GM20431 (cell line): ENCODE measurements at regions not wholly inside any gene's neighbourhood (a gene's known extent, or its start where the extent isn't known, plus 50 kb on each side); places are given as distances from the start of the nearest gene placed in this dataset.
"Not testable (repeated sequence)": the region's sequence is repeated elsewhere in the genome, so short reads cannot be mapped to it uniquely, and the experiment has no call there.

Source experiments
- in situ Hi-C: fragments of 300-500 bp; cut with MseI, MboI; formaldehyde crosslinking; loops from one replicate; pipeline ENCODE4 v1.15.0; 2020; ENCODE audit warnings: low sequenced_read_pairs; ENCODE audit not compliant: unreplicated experiment

DNA sequence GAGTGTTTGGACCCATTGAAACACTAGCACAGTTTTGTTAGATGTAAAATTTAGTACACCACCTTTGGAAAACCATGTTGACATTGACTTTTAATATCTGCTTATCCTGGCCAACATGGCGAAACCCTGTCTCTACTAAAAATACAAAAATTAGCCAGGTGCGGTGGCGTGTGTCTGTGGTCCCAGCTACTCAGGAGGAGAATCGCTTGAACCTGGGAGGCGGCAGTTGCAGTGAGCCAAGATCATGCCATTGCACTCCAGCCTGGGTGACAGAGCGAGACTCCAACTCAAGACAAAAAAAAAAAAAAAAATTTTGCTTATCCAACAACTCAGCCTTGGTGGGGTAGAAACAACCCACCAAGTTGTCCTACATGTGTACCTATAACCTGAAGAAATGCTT lies 454.2 kb downstream of the EFNB2 start:
- in situ Hi-C loops: not testable (repeated sequence)

DNA sequence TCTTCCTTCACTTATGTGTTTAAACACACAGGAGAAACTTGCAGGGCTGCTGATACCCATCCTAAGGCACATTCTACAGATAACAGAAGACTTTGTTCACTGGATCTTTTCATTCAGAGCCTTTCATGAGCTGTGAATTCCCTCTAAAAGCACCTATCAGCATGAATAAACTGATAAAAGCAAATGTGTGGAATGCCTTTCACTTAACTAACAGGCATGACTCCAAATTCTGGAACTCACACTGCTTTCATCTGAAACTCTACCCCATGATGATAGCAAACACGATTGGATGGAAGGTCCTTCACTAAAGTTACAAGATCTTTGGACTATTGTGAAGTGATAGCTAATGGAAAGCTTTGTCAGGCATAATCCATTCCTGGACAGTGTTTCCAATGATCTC lies 457.3 kb downstream of the EFNB2 start:
- in situ Hi-C loops: no loop called here

DNA sequence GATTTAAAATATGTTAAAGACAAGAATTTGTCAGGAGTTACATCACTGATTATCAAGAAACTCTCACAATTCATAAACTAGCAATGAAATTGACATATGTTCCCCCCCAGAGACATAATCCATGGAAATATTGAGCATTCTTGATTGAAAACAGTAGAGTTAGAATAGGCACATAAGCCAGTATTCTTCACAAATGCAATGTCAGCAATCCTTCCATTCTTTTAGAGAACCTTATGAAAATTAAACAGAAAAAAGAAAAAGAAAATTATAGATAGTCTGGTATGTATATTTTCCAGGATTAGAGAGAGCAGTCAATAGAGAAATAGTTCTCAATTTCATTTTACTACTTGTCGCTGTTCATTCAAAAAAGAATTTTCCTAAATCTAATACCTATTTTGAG lies 458.4 kb downstream of the EFNB2 start:
- in situ Hi-C loops: no loop called here

DNA sequence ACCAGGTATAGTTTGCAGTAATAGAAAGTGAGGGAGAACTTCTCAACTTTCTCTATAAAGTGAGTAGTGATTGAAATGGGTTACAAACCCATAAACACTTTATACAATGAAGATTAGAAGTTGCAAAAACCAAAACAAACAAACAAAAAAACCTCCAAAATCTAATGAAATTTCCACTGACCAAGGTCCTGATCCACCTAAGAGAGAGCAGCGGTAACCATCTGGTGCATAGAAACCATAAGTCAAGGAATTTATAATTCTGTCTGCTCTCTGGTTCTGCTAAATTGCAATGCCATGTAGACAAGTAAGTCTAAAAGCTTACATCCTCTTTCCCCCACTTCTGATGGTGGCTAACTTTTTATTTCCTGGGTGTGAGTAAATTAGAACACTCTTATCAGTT lies 463.4 kb downstream of the EFNB2 start:
- in situ Hi-C loops: no loop called here

DNA sequence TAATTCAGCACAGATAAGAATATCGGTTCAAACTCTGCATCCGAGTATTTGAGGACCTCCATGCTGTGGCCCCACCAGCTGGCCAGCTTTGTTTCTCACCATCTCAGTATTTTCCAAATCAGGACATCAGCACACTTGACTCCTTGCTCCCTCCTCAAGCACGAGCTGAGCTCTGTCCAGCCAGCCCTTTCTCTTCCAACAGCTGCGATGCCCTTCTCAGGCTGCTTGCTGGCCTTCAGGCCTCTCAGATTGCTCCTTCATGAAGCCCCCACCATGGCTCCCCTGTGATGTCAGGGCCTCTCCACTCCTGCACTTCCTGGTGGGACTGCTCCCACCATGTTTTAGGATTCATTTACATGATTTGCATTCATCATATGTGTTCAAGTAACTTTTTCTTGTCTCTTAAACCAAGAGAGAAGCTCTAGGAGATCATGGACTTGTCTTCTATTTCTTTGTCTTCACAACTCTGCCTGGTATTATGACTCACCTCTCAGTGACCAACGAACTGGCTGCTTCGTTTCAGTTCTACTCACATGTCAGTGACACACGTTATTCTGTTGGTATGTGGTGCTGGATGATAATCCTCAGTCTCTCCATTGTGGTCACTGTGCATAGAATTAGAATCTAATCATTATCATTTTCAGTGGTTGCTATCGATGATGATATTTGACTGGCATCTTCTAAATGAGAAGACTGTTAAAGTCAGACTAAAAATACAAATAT lies 471.7 kb downstream of the EFNB2 start:
- in situ Hi-C loops: no loop called here

DNA sequence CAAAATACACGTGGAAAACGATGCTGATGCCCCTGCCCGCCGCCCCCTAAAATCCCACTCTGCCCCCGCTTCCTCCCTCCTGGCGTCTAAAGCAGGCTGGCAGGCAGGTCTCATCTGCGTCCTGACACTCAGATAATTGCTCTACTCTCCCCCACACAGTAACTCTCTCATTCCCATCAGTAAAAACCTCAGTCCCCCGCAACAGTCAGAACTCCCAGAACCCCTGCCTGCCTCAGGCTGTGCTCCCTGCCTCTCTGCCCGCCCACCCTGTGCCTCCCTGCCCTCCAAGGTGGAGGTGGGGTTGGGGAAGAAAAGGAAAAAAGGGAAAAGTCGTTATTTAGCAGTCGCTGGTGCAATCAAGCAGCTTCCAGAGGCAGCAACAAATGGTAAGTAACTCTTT lies 473.7 kb downstream of the EFNB2 start:
- in situ Hi-C loops: no loop called here

DNA sequence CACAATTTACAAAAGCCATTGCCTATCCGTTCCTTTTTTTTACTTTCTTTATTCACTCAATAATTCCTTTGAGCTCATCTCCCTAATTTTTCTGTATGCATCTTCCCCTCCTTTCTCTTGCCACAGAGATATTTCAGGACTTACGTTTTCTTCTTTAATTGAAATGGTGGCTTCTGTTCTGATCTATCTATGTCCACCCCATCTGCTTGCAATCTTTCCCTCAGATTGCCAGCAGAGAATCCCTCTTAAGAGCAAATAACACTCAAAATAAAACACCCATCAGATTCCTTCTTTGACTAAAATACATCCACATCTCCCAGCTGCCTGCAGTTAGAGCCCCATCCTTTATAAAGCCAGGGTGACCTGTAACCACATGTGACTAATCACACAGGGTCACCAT lies 478.6 kb downstream of the EFNB2 start:
- in situ Hi-C loops: no loop called here

DNA sequence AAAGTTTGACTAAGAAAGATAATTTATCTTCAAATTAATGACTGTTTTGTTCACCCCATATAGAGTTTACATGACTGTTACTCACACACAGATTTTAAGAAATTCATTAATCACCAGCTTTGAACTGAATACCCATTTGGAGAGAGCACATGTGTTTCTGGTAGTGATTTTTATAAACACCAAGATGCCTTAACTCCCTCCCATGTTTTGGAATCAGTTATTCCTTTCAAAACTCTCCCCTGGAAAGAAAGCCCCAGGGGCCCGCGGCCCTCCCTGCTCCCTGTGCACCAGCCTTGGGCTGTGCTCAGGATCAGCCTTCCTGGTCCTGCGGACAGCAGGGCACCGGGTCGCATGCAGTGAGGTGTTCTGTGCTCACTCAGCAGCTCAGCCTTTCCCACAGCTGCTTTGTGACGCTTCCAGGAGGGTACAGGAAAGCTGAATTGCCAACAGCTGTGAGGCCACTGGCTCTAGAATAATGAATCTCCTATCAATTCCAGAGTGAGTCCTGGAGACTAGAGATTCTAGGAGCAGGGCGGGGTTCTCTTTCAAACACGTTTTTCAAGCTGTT lies 483.2 kb downstream of the EFNB2 start:
- in situ Hi-C loops: no loop called here

DNA sequence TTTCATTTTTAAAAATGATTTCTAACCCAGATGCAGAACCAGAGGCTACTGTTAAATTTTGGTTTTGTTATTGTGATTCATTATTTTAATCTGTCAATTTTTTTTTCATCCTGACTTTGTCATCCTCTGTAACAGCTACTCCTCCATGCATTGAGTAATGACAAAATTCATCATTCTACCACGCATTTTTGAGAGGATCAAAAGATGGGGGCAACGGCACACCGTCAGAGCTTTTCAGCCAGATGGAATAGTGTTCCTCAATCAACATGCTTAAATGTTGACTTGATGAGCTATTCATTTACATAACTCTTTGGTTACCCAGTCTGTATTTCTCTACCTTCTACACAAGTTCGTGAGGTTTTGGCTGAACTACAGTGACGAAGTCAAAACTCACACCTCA lies 486.3 kb downstream of the EFNB2 start:
- in situ Hi-C loops: no loop called here

DNA sequence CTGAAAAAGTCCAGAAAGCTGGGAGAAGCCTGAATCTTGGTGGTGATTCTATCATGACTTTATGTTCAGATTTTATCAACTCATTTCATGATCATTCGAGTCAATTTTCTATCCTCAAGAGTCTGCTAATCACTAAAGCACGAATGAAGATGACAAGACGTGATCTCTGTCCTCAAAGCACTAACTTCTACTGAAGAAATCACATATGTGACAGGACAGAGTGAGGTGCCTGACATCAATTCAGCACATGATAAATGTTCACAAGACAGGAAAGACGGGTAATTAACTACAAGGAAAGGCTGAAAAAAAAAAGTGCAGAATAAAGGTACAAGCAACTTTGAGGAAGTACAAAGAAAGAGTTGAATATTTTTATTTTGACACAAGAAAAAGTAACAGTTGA lies 487.1 kb downstream of the EFNB2 start:
- in situ Hi-C loops: no loop called here

DNA sequence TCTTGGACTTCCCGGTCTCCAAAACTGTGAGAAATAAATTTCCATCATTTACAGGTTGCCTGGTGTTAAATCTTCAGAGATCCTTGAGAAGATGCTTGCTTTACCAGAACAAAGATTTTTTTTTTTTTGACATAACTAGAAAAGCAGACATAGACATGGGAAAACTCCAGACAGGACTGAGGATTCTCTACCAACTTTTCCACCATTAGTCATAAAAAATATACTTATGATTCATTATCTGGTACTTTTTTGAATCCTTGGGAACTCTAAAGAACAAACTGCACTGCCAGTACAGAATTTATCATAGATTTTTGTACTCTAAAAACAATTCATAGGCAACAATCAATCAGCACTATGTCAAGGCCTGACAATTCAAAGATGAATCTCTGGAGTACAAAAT lies 487.6 kb downstream of the EFNB2 start:
- in situ Hi-C loops: no loop called here

DNA sequence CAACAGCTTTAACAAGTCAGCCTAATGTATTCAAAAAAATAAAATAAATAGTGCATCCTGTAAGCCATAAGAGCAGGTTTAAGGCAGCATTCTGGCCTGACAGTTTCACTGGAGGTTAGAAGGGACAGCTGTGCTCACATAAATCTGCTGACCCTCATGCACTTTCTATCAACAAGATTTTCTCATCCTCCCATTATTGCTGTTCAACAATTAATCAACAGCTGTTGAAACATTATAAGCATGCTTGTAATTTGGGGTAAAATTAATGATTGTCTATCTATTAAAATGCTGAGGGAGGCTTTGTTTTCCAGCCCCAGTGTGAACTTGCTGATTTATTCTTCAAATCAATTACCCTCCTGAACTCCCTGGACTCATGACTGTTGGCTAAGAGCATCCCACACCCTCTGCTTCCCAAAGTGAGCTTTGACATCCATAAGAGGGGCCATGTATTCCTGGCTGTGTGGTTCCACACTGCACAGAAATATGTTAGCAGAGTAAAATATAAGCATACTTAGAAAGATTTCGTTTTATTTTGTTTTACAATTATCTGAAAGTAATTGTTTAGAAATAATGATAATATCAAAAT lies 492.4 kb downstream of the EFNB2 start:
- in situ Hi-C loops: no loop called here

DNA sequence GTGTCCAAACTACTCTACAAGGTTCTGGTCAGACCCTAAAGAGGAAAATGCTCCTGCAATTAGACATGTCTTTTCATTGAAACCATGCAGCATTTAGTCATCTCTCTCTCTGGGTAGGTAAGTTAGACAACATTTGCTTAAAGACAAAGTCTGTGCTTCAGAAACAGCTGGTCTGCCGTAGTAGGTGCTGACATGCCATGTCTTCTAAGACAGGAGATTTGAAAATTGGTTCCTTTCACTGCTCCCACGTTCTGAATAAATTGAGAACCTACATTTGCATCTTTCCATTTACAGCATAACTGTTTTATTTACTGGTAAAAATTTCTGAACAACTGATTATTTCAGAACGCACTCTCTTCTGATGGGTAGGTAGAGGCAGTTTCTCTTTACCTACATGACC lies 494.0 kb downstream of the EFNB2 start:
- in situ Hi-C loops: no loop called here

DNA sequence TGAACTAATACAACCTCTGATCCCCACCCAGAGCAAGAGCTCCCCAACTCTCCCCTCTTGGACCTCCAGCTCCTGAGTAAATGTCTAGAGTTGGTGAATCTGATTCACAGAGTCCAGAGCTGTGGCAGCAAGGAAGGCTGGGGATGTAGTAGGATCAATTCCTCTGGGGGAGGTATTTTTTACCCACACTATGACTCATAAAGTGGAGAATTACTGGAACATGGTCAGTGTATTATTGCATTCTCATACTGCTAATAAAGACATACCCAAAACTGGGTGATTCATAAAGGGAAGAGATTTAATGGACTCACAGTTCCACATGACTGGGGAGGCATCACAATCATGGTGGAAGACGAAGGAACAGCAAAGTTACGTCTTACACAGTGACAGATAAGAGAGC lies 496.7 kb downstream of the EFNB2 start:
- in situ Hi-C loops: no loop called here

DNA sequence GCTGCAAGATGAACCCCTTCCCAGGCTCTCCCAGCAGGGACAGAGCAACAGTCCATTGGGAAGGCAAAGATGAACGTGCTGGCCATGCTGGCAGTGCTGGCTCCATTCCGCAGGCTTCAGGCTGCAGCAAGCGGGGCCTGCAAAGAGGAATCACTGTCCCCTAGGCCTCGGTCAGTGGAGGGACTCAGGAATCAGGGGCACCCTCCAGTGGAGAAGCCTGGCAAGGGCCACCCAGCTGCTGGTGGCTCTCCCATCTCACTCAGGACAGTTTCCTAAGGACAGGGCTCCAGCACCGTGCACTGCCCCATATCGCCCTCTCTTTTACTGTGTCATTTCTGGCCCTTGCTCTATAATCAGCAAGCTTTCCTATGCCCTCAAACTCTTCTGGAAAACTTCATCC lies 498.6 kb downstream of the EFNB2 start:
- in situ Hi-C loops: no loop called here

DNA sequence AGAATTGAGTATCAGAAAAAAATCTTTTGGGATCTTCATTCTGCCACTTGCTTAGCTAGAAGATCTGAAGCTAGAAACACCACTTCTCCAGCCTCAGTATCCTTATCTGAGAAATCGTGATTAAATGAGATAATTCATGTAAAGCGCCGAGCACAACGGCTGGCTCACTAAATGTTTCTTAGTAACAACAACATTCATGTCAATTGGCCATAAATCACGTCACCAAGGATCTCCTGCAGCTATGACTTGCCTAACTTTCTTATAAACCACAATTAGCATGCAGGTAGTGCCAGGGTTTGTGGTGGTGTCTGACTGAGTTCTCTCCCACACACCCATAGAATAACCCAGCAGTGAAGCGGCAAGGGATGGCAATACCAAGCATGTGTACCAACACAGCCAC lies 501.3 kb downstream of the EFNB2 start:
- in situ Hi-C loops: no loop called here

DNA sequence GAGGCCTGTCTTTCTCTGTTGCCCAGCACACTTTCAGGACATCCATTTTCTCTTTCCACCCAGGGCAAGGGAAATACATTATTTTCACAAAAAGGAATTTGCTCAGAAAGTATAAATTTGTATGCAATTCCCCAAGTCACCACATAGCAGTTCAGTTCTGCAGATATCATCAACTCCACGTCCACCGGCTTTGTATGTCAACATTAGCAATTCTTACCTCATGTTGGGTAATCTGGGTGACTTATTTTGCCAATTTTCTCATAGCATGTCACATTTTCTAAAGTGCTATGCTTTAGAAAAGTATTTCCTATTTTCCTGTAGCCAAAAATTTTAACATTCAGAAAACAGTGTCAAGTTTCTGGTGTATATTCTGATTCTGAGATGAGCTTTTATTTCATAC lies 501.8 kb downstream of the EFNB2 start:
- in situ Hi-C loops: no loop called here

DNA sequence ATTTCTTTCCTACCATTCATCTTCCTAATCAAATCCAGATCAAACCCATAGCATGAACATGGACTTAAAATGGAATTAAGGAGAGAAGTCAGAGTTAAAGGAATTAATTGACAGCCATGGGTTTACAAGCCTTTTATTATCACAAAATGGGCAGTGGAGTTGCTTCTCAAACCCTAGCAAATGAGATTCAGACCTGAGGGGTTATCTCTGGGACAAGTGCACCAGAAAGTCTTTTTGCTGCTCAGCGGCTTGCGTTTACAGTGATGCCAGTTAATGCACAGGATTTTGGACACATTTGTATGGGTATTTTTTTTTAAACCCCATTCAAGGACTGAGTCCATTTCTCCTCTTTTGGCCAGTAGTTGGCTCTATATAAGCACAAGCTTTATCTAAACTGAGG lies 503.0 kb downstream of the EFNB2 start:
- in situ Hi-C loops: no loop called here

DNA sequence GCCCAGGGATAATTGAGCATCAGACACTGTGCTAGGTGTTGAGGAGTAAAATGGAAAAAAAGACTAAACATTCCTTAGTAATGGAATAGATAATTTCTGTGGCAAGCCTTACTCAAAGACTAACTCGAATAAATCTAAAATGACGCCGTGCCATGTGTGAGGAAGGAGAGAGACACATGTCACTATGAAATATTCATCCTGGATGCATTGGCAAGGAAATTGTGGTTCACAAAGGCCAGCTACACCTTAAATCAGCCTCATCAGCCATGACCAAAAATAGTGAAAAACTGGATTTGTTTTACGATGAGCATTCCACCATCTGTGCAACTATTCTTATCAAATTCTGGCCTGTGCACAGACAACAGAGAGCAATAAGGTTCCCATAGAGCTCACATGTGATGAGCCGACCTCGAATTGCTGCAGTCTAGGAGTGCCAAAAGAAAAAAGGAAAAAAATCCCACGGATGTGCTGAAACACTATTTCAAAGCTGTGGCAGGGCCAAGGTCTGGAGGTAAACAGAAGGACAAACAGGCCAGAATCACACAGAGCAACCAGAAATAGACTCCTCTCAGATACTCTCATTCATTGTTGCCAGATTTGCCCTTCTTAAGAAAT lies 505.7 kb downstream of the EFNB2 start:
- in situ Hi-C loops: no loop called here

DNA sequence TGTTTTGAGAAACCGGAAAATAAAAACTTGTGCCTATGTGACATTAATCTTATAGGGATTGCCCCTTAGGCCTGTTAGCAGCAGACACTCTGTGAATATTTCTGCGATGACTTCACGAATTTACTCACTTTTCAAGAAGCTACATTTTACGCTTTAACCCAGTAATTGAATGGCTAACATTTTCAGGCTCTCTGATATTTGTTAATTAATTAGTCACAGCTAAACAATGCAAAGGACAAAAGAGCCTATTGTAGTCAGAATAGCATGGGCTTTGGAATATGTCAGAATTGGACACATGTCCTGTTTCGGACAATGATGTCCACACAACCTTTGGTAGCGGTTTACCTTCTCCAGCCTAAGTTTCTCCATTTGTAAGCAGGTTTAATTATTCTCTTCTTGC lies 506.6 kb downstream of the EFNB2 start:
- in situ Hi-C loops: no loop called here

DNA sequence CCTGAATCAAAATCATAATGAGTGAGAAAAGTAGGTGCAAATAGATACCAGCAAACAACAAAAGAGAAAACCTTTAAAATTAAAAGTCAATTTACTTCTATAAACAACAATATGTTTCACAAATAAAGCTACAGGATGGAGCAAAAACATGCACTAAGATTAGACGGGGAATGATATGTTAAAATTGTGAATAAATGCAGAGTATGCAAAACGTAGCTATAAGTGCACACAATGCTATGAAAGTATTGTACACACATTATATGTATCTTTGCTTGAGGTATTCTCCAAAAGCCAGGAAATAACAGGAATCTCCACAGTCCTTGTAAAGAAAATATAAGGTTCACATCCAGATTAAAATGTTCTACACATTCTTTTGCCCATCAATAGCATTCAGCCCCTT lies 523.9 kb downstream of the EFNB2 start:
- in situ Hi-C loops: no loop called here

DNA sequence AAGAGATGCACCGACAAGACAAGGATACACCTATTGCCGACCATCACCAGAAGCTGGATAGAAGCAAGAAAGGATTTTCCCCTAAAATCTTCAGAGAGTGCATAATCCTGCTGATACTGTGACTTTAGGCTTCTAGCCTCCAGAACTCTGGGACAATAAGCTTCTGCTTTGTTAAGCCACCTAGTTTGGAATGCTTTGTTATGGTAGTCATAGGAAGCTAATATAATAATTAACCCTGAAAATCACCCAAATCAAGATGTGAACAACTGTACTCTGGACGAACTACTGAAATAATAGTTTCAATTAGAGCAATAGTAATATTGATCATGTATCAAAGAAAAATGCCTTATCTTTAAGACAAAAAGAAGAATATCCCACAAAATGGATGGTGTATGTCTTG lies 524.6 kb downstream of the EFNB2 start:
- in situ Hi-C loops: no loop called here
